CD14-positive monocyte (primary cell): ENCODE measurements at regions not wholly inside any gene's neighbourhood (a gene's known extent, or its start where the extent isn't known, plus 50 kb on each side); places are given as distances from the start of the nearest gene placed in this dataset.

Source experiments
- DNase-seq, 3 donors: peaks; one replicate each; pipeline ENCODE4 v3.0.0-alpha.2; 2011 to 2022
- H2AFZ ChIP-seq: 2 replicates; pipeline ENCODE4 v1.6.0; 2012; ENCODE audit warnings: mild to moderate bottlenecking, low read depth, low read length, inconsistent platforms; ENCODE audit not compliant: insufficient read depth, poor library complexity, severe bottlenecking
- H3K27ac ChIP-seq, 2 donors: 1 replicate in 1 of 2; 2 replicates in 1 of 2; pipeline ENCODE4 v1.5.1; 2012 to 2013; ENCODE audit warnings: low read length in 2 of 2, control low read depth in 1 of 2, inconsistent platforms in 1 of 2, low read depth in 1 of 2, mild to moderate bottlenecking in 1 of 2
- H3K27me3 ChIP-seq, 2 donors: one replicate each; pipeline versions ENCODE4 v1.6.0 to v1.6.1; 2011 to 2013; ENCODE audit warnings: low read length in 2 of 2; ENCODE audit not compliant: control insufficient read depth in 2 of 2, insufficient read depth in 2 of 2
- H3K36me3 ChIP-seq, 2 donors: replicated peaks in 1 of 2; 1 replicate in 1 of 2; 2 replicates in 1 of 2; pipeline versions ENCODE4 v1.5.1 to v1.6.1; 2012 to 2013; ENCODE audit warnings: low read length in 2 of 2, control low read depth in 1 of 2, inconsistent platforms in 1 of 2, mild to moderate bottlenecking in 1 of 2; ENCODE audit not compliant: insufficient read depth in 2 of 2, control insufficient read depth in 1 of 2
- H3K4me1 ChIP-seq, 2 donors: 1 replicate in 1 of 2; 2 replicates in 1 of 2; pipeline versions ENCODE4 v1.5.1 to v1.6.1; 2012 to 2013; ENCODE audit warnings: low read length in 2 of 2, control low read depth in 1 of 2, inconsistent platforms in 1 of 2, mild to moderate bottlenecking in 1 of 2, moderate library complexity in 1 of 2; ENCODE audit not compliant: insufficient read depth in 2 of 2, control insufficient read depth in 1 of 2
- H3K4me2 ChIP-seq: replicated peaks from 2 replicates; pipeline ENCODE3; 2012; ENCODE audit warnings: low read length, moderate library complexity, mild to moderate bottlenecking; ENCODE audit not compliant: poor library complexity, severe bottlenecking; ENCODE audit errors: extremely low read depth
- H3K4me3 ChIP-seq, 3 experiments: fragments of 200-600 bp in 1 of 3; sonication (generic) in 1 of 3; replicated peaks in 1 of 3; 1 replicate in 2 of 3; 2 replicates in 1 of 3; pipeline ENCODE4 v1.5.1; 2011 to 2013; ENCODE audit warnings: low read length in 3 of 3, mild to moderate bottlenecking in 3 of 3, control low read depth in 2 of 3, low read depth in 2 of 3, inconsistent platforms in 1 of 3, moderate library complexity in 1 of 3
- H3K79me2 ChIP-seq: 2 replicates; pipeline ENCODE4 v1.6.0; 2012; ENCODE audit warnings: mild to moderate bottlenecking, control low read depth, inconsistent platforms, low read length, moderate library complexity; ENCODE audit not compliant: insufficient read depth
- H3K9ac ChIP-seq: 2 replicates; pipeline ENCODE4 v1.6.0; 2017; ENCODE audit warnings: low read length, mild to moderate bottlenecking; ENCODE audit not compliant: insufficient read depth, poor library complexity, severe bottlenecking
- H3K9me3 ChIP-seq, 2 donors: replicated peaks in 1 of 2; 1 replicate in 1 of 2; 2 replicates in 1 of 2; pipeline versions ENCODE4 v1.5.1 to v1.6.1; 2012 to 2013; ENCODE audit warnings: low read length in 2 of 2, control low read depth in 1 of 2; ENCODE audit not compliant: control insufficient read depth in 1 of 2, insufficient read depth in 1 of 2
- H4K20me1 ChIP-seq: 2 replicates; pipeline ENCODE4 v1.6.0; 2012; ENCODE audit warnings: mild to moderate bottlenecking, low read length, control low read depth, moderate library complexity; ENCODE audit not compliant: insufficient read depth
- H3K27ac Mint-ChIP-seq, 7 donors: one replicate each; pipeline ENCODE4 v1.8.0; 2020; ENCODE audit warnings: mild to moderate bottlenecking in 7 of 7, mixed read lengths in 7 of 7, moderate library complexity in 6 of 7, inconsistent platforms in 2 of 7
- H3K27me3 Mint-ChIP-seq, 3 donors: one replicate each; pipeline ENCODE4 v1.8.0; 2021 to 2022; ENCODE audit warnings: low read depth in 3 of 3, mild to moderate bottlenecking in 3 of 3, mixed read lengths in 3 of 3, moderate library complexity in 3 of 3, inconsistent platforms in 1 of 3
- H3K36me3 Mint-ChIP-seq, 2 donors: one replicate each; pipeline ENCODE4 v1.8.0; 2020; ENCODE audit warnings: mixed read lengths in 2 of 2, inconsistent platforms in 1 of 2, mild to moderate bottlenecking in 1 of 2
- H3K4me1 Mint-ChIP-seq: one replicate; pipeline ENCODE4 v1.8.0; 2020; ENCODE audit warnings: mild to moderate bottlenecking, mixed read lengths
- H3K4me3 Mint-ChIP-seq, 2 donors: one replicate each; pipeline ENCODE4 v1.8.0; 2020; ENCODE audit warnings: mild to moderate bottlenecking in 2 of 2, mixed read lengths in 2 of 2, moderate library complexity in 1 of 2
- H3K9me3 Mint-ChIP-seq, 7 donors: one replicate each; pipeline ENCODE4 v1.8.0; 2020 to 2022; ENCODE audit warnings: mixed read lengths in 7 of 7, mild to moderate bottlenecking in 6 of 7, moderate library complexity in 6 of 7, inconsistent platforms in 2 of 7
- CTCF ChIP-seq: fragments of 200-600 bp; IDR thresholded peaks from one replicate; pipeline ENCODE4 v1.8.0; 2022; ENCODE audit warnings: antibody characterized with exemption, mild to moderate bottlenecking
- WGBS: methylation state at CpG from one replicate; pipeline ENCODE4 v1.1.5; 2013; ENCODE audit warnings: missing lambda C conversion rate; ENCODE audit not compliant: insufficient coverage; 5-methylcytosine and 5-hydroxymethylcytosine counted together
- intact Hi-C, 2 donors: fragments of 100-400 bp; cut with micrococcal nuclease; formaldehyde crosslinking; loops; one replicate each; pipeline versions ENCODE4 v1.15.0 to v1.15.1; 2023

DNA sequence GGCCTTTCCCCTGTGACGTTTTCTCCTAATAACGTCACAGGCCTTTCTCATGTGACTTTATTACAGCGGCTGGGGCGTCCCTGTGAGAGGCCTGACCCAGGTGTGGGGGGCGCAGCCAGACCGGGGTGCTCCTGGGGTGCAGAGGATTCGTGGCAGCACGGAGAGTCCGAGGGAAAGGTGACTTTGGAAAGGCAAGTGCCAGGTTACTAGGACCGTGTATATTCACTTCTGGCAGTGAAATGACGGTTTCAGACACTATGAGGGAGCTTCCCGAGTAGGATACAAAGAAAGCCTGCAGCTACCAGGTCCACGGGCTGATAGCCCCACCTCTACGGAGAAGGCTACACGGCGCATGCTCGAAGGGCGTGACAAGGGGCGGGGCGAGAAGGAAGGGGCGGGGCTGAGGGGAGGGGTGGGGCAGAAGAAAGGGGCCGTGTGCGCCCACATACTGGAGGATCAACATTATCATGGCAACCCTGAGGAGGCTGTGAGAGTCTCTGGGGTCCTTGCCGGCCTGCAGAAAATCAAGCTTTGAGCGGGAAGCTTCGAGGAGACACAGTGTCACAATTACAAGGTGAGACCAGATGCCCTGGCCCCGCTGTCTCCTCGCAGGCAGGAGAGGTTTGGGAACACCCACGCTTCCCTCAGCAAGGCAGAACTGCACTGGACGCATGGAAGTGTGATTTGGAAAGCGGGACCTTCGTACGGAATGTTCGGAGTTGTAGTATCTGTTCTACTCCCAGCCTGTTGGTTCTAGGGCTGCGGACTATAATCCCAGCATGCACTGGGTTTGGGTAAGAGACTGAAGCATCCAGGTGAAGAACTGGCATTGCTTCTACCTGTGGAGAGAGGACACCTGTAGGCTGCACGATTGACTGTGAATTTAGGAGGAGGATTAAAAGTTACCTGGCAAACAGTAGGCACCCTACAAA is 54.4 kb upstream of the ZNF337 start:
- H3K4me3 Mint-ChIP-seq = peak overlapping the region; percentile 80 to 84
- H2AFZ ChIP-seq = peak overlapping the region; percentile 63
- no peak overlapping the region for H3K27ac ChIP-seq
- peaks cover 1 to 12% (median 5%) of the 10 kb centered on the region in 3 donors for H3K27me3 Mint-ChIP-seq
- intact Hi-C loops = no loop called here
- no peaks in the 10 kb centered on the region for H3K27me3 ChIP-seq
- H3K9me3 ChIP-seq = no peaks in the 10 kb centered on the region
- no peaks in the 10 kb centered on the region for H3K36me3 ChIP-seq
- no peaks in the 10 kb centered on the region for H3K79me2 ChIP-seq
- no peak for TF ChIP-seq CTCF
- H3K9ac ChIP-seq = peak overlapping the region; percentile 9
- H4K20me1 ChIP-seq = no peaks in the 10 kb centered on the region
- DNase-seq = peak in 2 of 3 donors; percentile 4 to 28
- H3K4me3 ChIP-seq = peak overlapping the region; percentile 34 to 66 (median 46)
- H3K4me1 ChIP-seq = peaks cover 0 to 3% of the 10 kb centered on the region in 2 donors
- H3K9me3 Mint-ChIP-seq = peaks cover 0 to 2% (median 0%) of the 10 kb centered on the region in 7 donors
- 37% methylated on average over 32 of the region's 36 CpGs for WGBS
- peak overlapping the region in 6 of 7 donors; percentile 33 to 86 (median 68) for H3K27ac Mint-ChIP-seq
- peaks cover 12% of the 10 kb centered on the region for H3K4me1 Mint-ChIP-seq
- no peaks in the 10 kb centered on the region for H3K36me3 Mint-ChIP-seq
- peak overlapping the region; percentile 52 for H3K4me2 ChIP-seq

- Histone ChIP-seq H3K4me1 (peaks cover 0 to 3% of the 10 kb centered on the region in 2 donors), H3K4me3 (peak overlapping the region in 2 of 3 experiments; percentile 46 to 66), H3K9me3 (no peaks in the 10 kb centered on the region), H3K36me3 (no peaks in the 10 kb centered on the region), H4K20me1 (no peaks in the 10 kb centered on the region), H3K4me2 (peak overlapping the region; percentile 52), H3K79me2 (no peaks in the 10 kb centered on the region), H3K9ac (peak overlapping the region; percentile 9), H3K27me3 (no peaks in the 10 kb centered on the region), H2AFZ (peak overlapping the region; percentile 63), H3K27ac (no peak overlapping the region)
- 90% methylated on average over 4 of the region's 9 CpGs for WGBS
- Mint-ChIP-seq H3K4me3 (peak overlapping the region; percentile 80 to 84), H3K9me3 (peaks cover 0 to 2% (median 0%) of the 10 kb centered on the region in 7 donors), H3K36me3 (no peaks in the 10 kb centered on the region), H3K27me3 (peaks cover 1 to 11% (median 5%) of the 10 kb centered on the region in 3 donors), H3K27ac (peak overlapping the region in 4 of 7 donors; percentile 47 to 86 (median 70)), H3K4me1 (peaks cover 12% of the 10 kb centered on the region)
- no peak for TF ChIP-seq CTCF
- intact Hi-C loops = no loop called here
- DNase-seq = no peak
Measured at GRCh38 chr20:25750220-25750764, 53.6 kb upstream of the ZNF337 start.
